ENCODE measurements at regions not wholly inside any gene's neighbourhood (a gene's known extent, or its start where the extent isn't known, plus 50 kb on each side); places are given as distances from the start of the nearest gene placed in this dataset.
A peak's percentile ranks its signal among the peaks of the same experiment; 100 is the strongest.

- FAIRE-seq: no peak
These were observed 219.4 kb downstream of the KLF5 start for GRCh38 chr13:73278186-73278585.

- no peak for FAIRE-seq
These were observed 216.4 kb downstream of the KLF5 start for GRCh38 chr13:73275163-73275562.

- no peak for FAIRE-seq
These were observed 215.3 kb downstream of the KLF5 start for GRCh38 chr13:73274147-73274546.

GRCh38 chr13:73273745-73274144 is 214.9 kb downstream of the KLF5 start:
- FAIRE-seq: no peak

GRCh38 chr13:73273276-73273675 is 214.5 kb downstream of the KLF5 start:
- no peak for FAIRE-seq

- no peak for FAIRE-seq
These were observed 214.0 kb downstream of the KLF5 start for GRCh38 chr13:73272831-73273230.

GRCh38 chr13:73268306-73268705 is 209.5 kb downstream of the KLF5 start:
- FAIRE-seq: no peak

- FAIRE-seq: no peak
These were observed 207.9 kb downstream of the KLF5 start for GRCh38 chr13:73266640-73267180.

- FAIRE-seq: no peak
These were observed 204.2 kb downstream of the KLF5 start for GRCh38 chr13:73262862-73263627.

- no peak for FAIRE-seq
These were observed 203.0 kb downstream of the KLF5 start for GRCh38 chr13:73261739-73262216.

GRCh38 chr13:73259061-73260017 is 200.5 kb downstream of the KLF5 start:
- FAIRE-seq: no peak

- FAIRE-seq: no peak
These were observed 199.6 kb downstream of the KLF5 start for GRCh38 chr13:73258406-73258805.

- no peak for FAIRE-seq
These were observed 196.0 kb downstream of the KLF5 start for GRCh38 chr13:73254827-73255226.

GRCh38 chr13:73251626-73252265 is 192.9 kb downstream of the KLF5 start:
- FAIRE-seq: peak; percentile 97

GRCh38 chr13:73250061-73250460 is 191.3 kb downstream of the KLF5 start:
- no peak for FAIRE-seq

- peak; percentile 95 for FAIRE-seq
These were observed 190.1 kb downstream of the KLF5 start for GRCh38 chr13:73248711-73249580.

GRCh38 chr13:73248154-73248553 is 189.3 kb downstream of the KLF5 start:
- no peak for FAIRE-seq

- no peak for FAIRE-seq
These were observed 186.4 kb downstream of the KLF5 start for GRCh38 chr13:73245246-73245645.

- FAIRE-seq: no peak
These were observed 185.7 kb downstream of the KLF5 start for GRCh38 chr13:73244467-73244866.

GRCh38 chr13:73242515-73243015 is 183.8 kb downstream of the KLF5 start:
- FAIRE-seq: no peak

- no peak for FAIRE-seq
These were observed 181.4 kb downstream of the KLF5 start for GRCh38 chr13:73240193-73240592.

GRCh38 chr13:73235385-73235784 is 176.6 kb downstream of the KLF5 start:
- FAIRE-seq: no peak
